Endothelial cell of umbilical vein (primary cell): ENCODE measurements at regions not wholly inside any gene's neighbourhood (a gene's known extent, or its start where the extent isn't known, plus 50 kb on each side); places are given as distances from the start of the nearest gene placed in this dataset.

Experiments used
- BruUV-seq: library from RNA; stranded (reverse); fragments of 400-500 nt; replicated peaks from 2 replicates; lab custom pipeline; 2021; lab: Mats Ljungman, UMichigan
- CTCF ChIA-PET: fragments of 300-600, 350-600 bp; sonication (Branson Sonifier 250); formaldehyde crosslinking; loops from one replicate; lab custom pipeline; 2021; ENCODE audit warnings: antibody characterized with exemption, inconsistent platforms; lab: Charles Lee
- POLR2A ChIA-PET: fragments of 300-600, 350-600 bp; sonication (Branson Sonifier 250); formaldehyde crosslinking; loops from one replicate; lab custom pipeline; 2021; ENCODE audit warnings: antibody characterized with exemption, inconsistent platforms; lab: Charles Lee
- DNase-seq: peaks from one replicate; pipeline ENCODE4 v3.0.0-alpha.2; 2011; ENCODE audit warnings: low read depth, low spot score
- FAIRE-seq: peaks from 2 replicates; lab custom pipeline; 2011; peaks lifted over from hg19 to GRCh38; lab: Jason Lieb, UNC
- H2AFZ ChIP-seq: 2 replicates; pipeline ENCODE4 v1.6.0; 2012; ENCODE audit warnings: low read depth, low read length, control low read depth, inconsistent platforms
- H3K27ac ChIP-seq: 2 replicates; pipeline ENCODE4 v1.5.1; 2011; ENCODE audit warnings: low read depth, mild to moderate bottlenecking, control low read depth, low read length, moderate library complexity; ENCODE audit not compliant: insufficient read depth
- H3K27me3 ChIP-seq, 2 experiments: 2 replicates each; pipeline versions ENCODE4 v1.6.0 to v1.6.1; 2011; ENCODE audit warnings: low read length in 2 of 2, mixed read lengths in 1 of 2; ENCODE audit not compliant: control insufficient read depth in 2 of 2, insufficient read depth in 2 of 2
- H3K36me3 ChIP-seq, 2 experiments: 2 replicates in 1 of 2; 3 replicates in 1 of 2; pipeline ENCODE4 v1.5.1; 2011; ENCODE audit warnings: low read length in 2 of 2, mild to moderate bottlenecking in 1 of 2, moderate library complexity in 1 of 2; ENCODE audit not compliant: control insufficient read depth in 2 of 2, insufficient read depth in 2 of 2; ENCODE audit errors: extremely low read depth in 1 of 2
- H3K4me1 ChIP-seq: 3 replicates; pipeline ENCODE4 v1.5.1; 2011; ENCODE audit warnings: mild to moderate bottlenecking, low read length; ENCODE audit not compliant: control insufficient read depth, insufficient read depth; ENCODE audit errors: extremely low read depth
- H3K4me2 ChIP-seq: 2 replicates; pipeline ENCODE4 v1.6.1; 2011; ENCODE audit warnings: low read length, control low read depth, mixed read lengths; ENCODE audit not compliant: insufficient read depth
- H3K4me3 ChIP-seq, 3 experiments: fragments of 200-600 bp in 1 of 3; sonication (generic), shearing (Covaris generic) in 1 of 3; replicated peaks in 1 of 3; 2 replicates each; pipeline ENCODE4 v1.5.1; 2011 to 2016; ENCODE audit warnings: control low read depth in 3 of 3, low read length in 3 of 3, mild to moderate bottlenecking in 2 of 3, inconsistent platforms in 1 of 3, low read depth in 1 of 3, moderate library complexity in 1 of 3; ENCODE audit not compliant: insufficient read depth in 1 of 3
- H3K79me2 ChIP-seq: 2 replicates; pipeline ENCODE4 v1.6.0; 2012; ENCODE audit warnings: low read length, inconsistent platforms; ENCODE audit not compliant: control insufficient read depth, insufficient read depth
- H3K9ac ChIP-seq: replicated peaks from 2 replicates; pipeline ENCODE3; 2011; ENCODE audit warnings: low read length, control low read depth; ENCODE audit not compliant: insufficient read depth; ENCODE audit errors: extremely low read depth
- H3K9me1 ChIP-seq: replicated peaks from 3 replicates; pipeline ENCODE4 v1.6.0; 2011; ENCODE audit warnings: mild to moderate bottlenecking, low read length; ENCODE audit not compliant: control insufficient read depth, insufficient read depth; ENCODE audit errors: extremely low read depth
- H3K9me3 ChIP-seq: replicated peaks from 2 replicates; pipeline ENCODE4 v1.5.1; 2012; ENCODE audit warnings: low read length, inconsistent platforms; ENCODE audit not compliant: control insufficient read depth, insufficient read depth
- H4K20me1 ChIP-seq: replicated peaks from 2 replicates; pipeline ENCODE3; 2011; ENCODE audit warnings: mild to moderate bottlenecking, low read length; ENCODE audit not compliant: control insufficient read depth, insufficient read depth; ENCODE audit errors: extremely low read depth
- CTCF ChIP-seq, 2 donors: IDR thresholded peaks; 1 replicate in 1 of 2; 2 replicates in 1 of 2; pipeline ENCODE4 v1.5.1; 2011; ENCODE audit warnings: low read length in 2 of 2, mild to moderate bottlenecking in 2 of 2, moderate library complexity in 2 of 2, control low read depth in 1 of 2, inconsistent platforms in 1 of 2, low read depth in 1 of 2; ENCODE audit not compliant: insufficient read depth in 1 of 2; ENCODE audit errors: extremely low read depth in 1 of 2
- EZH2 ChIP-seq: IDR thresholded peaks from 2 replicates; pipeline ENCODE4 v1.6.1; 2012; ENCODE audit warnings: borderline replicate concordance, low read depth, mild to moderate bottlenecking, moderate library complexity, low read length, inconsistent platforms; ENCODE audit not compliant: severe bottlenecking
- FOS ChIP-seq: IDR thresholded peaks from 2 replicates; pipeline ENCODE4 v1.6.1; 2011; ENCODE audit warnings: mild to moderate bottlenecking, low read length, moderate library complexity, borderline replicate concordance; ENCODE audit not compliant: insufficient read depth
- GATA2 ChIP-seq: IDR thresholded peaks from 2 replicates; pipeline ENCODE4 v1.7.0; 2011; ENCODE audit warnings: low read depth, mild to moderate bottlenecking, moderate library complexity, mixed read lengths, low read length; ENCODE audit not compliant: insufficient read length, insufficient read depth
- JUN ChIP-seq: IDR thresholded peaks from 2 replicates; pipeline ENCODE4 v1.6.1; 2011; ENCODE audit warnings: borderline replicate concordance, low read depth; ENCODE audit not compliant: insufficient read length, insufficient read depth
- MYC ChIP-seq: IDR thresholded peaks from one replicate; pipeline ENCODE4 v1.6.1; 2011; ENCODE audit warnings: mild to moderate bottlenecking, low read depth, low read length
- POLR2A ChIP-seq: IDR thresholded peaks from 2 replicates; pipeline ENCODE4 v1.6.1; 2012; ENCODE audit warnings: low read depth, mild to moderate bottlenecking, control low read depth, low read length
- POLR2AphosphoS5 ChIP-seq: IDR thresholded peaks from 2 replicates; pipeline ENCODE4 v1.6.1; 2012; ENCODE audit warnings: low read depth, mild to moderate bottlenecking, control low read depth, low read length, moderate library complexity; ENCODE audit not compliant: insufficient read depth
- dilution Hi-C: fragments of 300-500 bp; cut with MboI; formaldehyde crosslinking; loops from one replicate; pipeline ENCODE4 v1.15.0; 2019; ENCODE audit warnings: low sequenced_read_pairs; ENCODE audit not compliant: extremely low pct_ligation_motif_present
- intact Hi-C: fragments of 100-400 bp; cut with micrococcal nuclease; formaldehyde crosslinking; loops from one replicate; pipeline ENCODE4 v1.10.0; 2022
- TF ChIP-seq, protein P1 (sequence below): IDR thresholded peaks from 2 replicates; pipeline ENCODE4 v1.6.1; 2011; ENCODE audit not compliant: insufficient read depth, insufficient read length

DNA sequence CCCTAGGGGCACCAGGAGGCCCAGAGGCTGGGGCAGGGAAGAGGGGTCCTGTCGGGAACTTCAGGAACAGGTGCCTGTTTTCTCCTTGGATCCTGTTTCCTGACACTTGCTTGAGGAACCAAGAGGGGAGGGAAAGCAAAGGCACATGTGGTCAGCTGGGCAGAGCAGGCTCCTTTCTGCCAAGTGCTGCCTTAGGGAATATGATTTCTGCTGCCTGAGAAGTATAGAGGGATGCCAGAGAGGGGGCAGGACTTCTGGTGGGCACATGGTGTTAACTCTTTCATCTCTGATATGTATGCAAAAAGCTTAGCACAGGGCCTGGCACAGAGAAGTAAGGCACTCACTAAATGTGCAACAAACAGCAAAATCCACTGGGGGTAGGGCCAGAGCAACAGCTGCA, 51.2 kb upstream of the PJA1 start:
- no peaks in the 10 kb centered on the region for H3K79me2 ChIP-seq
- H4K20me1 ChIP-seq = no peaks in the 10 kb centered on the region
- ChIA-PET POLR2A (no interaction called here), CTCF (interaction anchor here (1.1 kb wide), 1 partner anchor 389 kb away, joined by 5 read pairs; no protein-coding TSS in a partner anchor)
- no peak overlapping the region for H3K4me2 ChIP-seq
- no peak overlapping the region for H2AFZ ChIP-seq
- no peak overlapping the region for H3K4me3 ChIP-seq
- H3K36me3 ChIP-seq = no peaks in the 10 kb centered on the region
- TF ChIP-seq FOS = no peak
- no peak for TF ChIP-seq CTCF (IDR thresholded peaks at IDR 0.05; ENCODE audit: extremely low read depth in 1 of 2, insufficient read depth in 1 of 2, low read depth in 1 of 2, low read length in 2 of 2)
- TF ChIP-seq GATA2 = no peak
- TF ChIP-seq JUN = no peak
- TF ChIP-seq MYC = no peak
- TF ChIP-seq POLR2A = no peak
- TF ChIP-seq EZH2 = no peak
- TF ChIP-seq, protein P1, sequence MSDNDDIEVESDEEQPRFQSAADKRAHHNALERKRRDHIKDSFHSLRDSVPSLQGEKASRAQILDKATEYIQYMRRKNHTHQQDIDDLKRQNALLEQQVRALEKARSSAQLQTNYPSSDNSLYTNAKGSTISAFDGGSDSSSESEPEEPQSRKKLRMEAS = no peak
- TF ChIP-seq POLR2AphosphoS5 = no peak
- H3K4me1 ChIP-seq = no peaks in the 10 kb centered on the region
- no TSS peak for BruUV-seq
- dilution Hi-C loops = no loop called here
- H3K27ac ChIP-seq = no peak overlapping the region
- intact Hi-C loops = no loop called here
- no peaks in the 10 kb centered on the region for H3K27me3 ChIP-seq
- no peak overlapping the region for H3K9ac ChIP-seq
- FAIRE-seq (no peak), DNase-seq (no peak)
- no peaks in the 10 kb centered on the region for H3K9me3 ChIP-seq
- H3K9me1 ChIP-seq = no peaks in the 10 kb centered on the region
